Fibroblast of pulmonary artery (primary cell): ENCODE measurements at regions not wholly inside any gene's neighbourhood (a gene's known extent, or its start where the extent isn't known, plus 50 kb on each side); places are given as distances from the start of the nearest gene placed in this dataset.

Source experiments
- DNase-seq: peaks from one replicate; pipeline ENCODE4 v3.0.0-alpha.2; 2010; ENCODE audit warnings: low read depth
- H3K4me3 ChIP-seq: replicated peaks from 2 replicates; pipeline ENCODE4 v1.5.1; 2011; ENCODE audit warnings: low read depth, mild to moderate bottlenecking, control low read depth, low read length, moderate library complexity
- TF ChIP-seq, protein P1 (sequence below): IDR thresholded peaks from 2 replicates; pipeline ENCODE4 v1.5.1; 2011; ENCODE audit warnings: mild to moderate bottlenecking, control low read depth, low read length, inconsistent platforms; ENCODE audit errors: missing control alignments

DNA sequence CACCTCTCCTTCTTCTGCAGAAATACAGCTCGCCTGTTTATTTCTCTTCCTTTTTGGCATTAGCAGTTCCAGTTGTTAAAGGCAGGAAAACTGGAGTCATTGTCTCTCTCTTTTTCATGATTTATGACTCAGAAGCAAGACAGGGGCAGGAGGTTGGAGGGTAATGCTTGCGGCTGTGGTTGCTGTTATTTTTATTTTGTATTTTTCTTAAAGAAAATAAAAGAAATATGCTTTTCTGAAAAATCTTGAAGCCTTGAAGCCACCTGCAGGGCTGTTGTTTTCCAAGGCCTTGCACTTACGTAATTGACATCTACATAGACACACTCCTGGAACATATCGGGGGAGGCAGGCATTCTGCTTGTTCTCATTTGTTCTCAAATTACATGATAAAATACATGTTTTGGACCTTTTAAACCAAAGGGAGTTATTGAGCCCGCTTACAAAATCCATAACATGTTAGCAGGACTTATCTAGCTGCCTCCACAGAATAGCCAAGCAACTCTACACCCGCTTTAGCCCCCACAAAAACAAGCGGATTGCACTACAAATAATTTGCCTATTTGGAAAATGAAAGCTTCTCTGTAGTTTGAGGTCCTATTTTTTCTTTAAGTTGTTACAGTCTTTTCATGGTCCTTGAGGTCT lies 1004.6 kb upstream of the NR2F2 start:
- H3K4me3 ChIP-seq = peak overlapping the region; percentile 45
- DNase-seq = peak; percentile 86
- TF ChIP-seq, protein P1, sequence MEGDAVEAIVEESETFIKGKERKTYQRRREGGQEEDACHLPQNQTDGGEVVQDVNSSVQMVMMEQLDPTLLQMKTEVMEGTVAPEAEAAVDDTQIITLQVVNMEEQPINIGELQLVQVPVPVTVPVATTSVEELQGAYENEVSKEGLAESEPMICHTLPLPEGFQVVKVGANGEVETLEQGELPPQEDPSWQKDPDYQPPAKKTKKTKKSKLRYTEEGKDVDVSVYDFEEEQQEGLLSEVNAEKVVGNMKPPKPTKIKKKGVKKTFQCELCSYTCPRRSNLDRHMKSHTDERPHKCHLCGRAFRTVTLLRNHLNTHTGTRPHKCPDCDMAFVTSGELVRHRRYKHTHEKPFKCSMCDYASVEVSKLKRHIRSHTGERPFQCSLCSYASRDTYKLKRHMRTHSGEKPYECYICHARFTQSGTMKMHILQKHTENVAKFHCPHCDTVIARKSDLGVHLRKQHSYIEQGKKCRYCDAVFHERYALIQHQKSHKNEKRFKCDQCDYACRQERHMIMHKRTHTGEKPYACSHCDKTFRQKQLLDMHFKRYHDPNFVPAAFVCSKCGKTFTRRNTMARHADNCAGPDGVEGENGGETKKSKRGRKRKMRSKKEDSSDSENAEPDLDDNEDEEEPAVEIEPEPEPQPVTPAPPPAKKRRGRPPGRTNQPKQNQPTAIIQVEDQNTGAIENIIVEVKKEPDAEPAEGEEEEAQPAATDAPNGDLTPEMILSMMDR = peak; percentile 1

DNA sequence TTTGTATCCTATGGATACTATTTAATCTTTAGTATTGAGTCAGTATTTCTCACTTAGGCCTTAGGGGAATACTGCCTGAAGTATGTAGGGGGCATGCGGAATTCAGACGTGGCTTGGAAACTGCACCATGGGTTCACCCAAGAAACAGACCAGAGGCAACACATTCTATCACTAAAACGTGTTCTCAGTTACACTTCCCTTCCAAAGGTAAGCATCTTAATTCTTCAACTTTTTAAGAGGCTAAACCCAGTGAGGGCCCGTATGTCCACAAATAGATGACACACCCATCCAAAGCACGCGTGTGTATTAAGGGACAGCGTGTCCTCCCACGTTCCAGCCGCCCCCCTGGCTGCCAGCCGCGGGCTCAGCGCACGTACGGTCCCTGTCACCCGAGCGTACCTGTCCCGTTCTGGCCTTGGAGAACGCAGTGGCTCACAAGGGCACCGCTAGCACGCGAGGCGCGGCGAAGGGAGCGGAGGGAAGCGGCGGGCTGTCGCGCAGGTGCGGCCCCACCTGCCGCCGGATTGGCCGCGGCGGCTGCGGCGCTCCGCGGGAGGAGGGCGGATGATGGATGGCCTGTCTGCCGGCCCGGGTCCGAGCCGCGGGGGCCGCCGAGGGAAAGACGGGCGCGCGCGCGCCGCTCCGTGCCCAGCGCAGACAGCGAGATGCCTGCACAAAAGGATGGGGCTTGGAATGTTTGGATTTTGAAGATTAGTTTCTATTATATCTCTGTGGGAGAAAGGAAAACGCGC lies 1003.9 kb upstream of the NR2F2 start:
- H3K4me3 ChIP-seq = peak overlapping the region; percentile 45
- peak; percentile 52 for DNase-seq
- TF ChIP-seq, protein P1 = no peak

DNA sequence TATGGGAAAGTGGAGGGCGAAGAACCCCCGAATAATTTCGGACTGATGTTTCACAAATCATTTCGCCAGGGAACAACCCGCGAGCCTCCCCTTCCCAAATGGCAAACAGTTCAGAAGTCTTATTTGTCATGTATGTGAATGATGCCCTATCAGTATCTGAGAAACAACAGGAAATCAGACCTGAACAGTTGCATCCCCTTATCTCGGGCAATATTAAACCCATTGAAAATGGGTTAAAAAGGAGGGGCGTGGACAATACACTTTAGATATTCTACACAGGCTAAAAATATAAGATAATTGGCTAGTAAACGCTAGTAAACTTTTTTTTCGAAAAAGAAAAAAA lies 1003.3 kb upstream of the NR2F2 start:
- peak overlapping the region; percentile 45 for H3K4me3 ChIP-seq
- TF ChIP-seq, protein P1 = no peak
- peak; percentile 4 for DNase-seq

GRCh38 chr15:95327661-95328060 lies 1002.8 kb upstream of the NR2F2 start:
- TF ChIP-seq, protein P1 = no peak
- no peak overlapping the region for H3K4me3 ChIP-seq
- no peak for DNase-seq

GRCh38 chr15:95328559-95328958 lies 1001.9 kb upstream of the NR2F2 start:
- H3K4me3 ChIP-seq = no peak overlapping the region
- DNase-seq = no peak
- TF ChIP-seq, protein P1 = no peak

DNA sequence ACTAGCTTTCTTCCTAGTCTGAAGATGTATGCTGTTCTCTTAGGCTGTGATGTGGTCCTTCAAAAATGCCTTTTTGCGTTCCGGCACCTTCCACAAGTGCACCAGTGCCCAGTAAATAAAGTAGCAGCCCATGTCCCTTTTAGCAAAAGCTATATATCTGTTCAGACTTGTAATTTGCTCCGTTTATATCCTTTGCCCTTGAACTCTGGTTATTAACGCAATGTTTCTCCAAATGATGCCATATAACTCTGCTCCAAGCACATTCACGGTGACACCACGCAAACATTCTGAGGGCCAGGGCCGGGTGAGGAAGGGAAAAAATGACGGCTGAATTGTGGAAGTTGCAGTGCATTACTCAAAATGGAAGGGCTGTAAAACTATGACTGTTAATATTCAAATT lies 1001.1 kb upstream of the NR2F2 start:
- H3K4me3 ChIP-seq = no peak overlapping the region
- TF ChIP-seq, protein P1 = no peak
- DNase-seq = no peak

DNA sequence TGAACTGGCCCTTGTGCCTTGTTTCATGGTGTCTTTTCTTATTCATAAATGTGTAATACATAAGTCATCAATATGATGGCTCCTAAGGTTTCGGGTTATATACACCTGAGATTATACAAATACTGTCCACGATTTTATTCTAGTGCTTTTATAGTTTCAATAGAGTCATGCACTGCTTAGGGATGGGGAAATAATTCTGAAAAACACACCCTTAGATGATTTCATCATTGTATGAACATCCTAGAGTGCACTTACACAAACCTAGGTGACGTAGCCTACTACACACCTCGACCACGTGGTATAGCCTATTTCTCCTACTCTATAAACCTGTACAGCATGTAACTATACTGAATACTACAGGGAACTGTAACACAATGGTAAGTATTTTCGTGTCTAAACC lies 988.8 kb upstream of the NR2F2 start:
- no peak for DNase-seq
- TF ChIP-seq, protein P1 = no peak
- H3K4me3 ChIP-seq = no peak overlapping the region
